Heart right ventricle (tissue), 16 donors: ENCODE measurements at regions not wholly inside any gene's neighbourhood (a gene's known extent, or its start where the extent isn't known, plus 50 kb on each side); places are given as distances from the start of the nearest gene placed in this dataset.

Source experiments
- ATAC-seq, 8 donors: fragments of 200-7000 bp; cut with Tn5 transposase; one replicate each; pipeline ENCODE4 v1.9.1; 2020; ENCODE audit warnings: mild to moderate bottlenecking in 8 of 8, moderate library complexity in 8 of 8, moderate number of reproducible peaks in 1 of 8
- DNase-seq, 2 donors: peaks; one replicate each; pipeline ENCODE4 v3.0.0-alpha.2; 2020
- H3K27ac ChIP-seq, 10 donors: fragments of 200-600 bp; sonication (generic) in 2 of 10; one replicate each; pipeline versions ENCODE4 v1.5.0 to v1.8.0; 2020 to 2022; ENCODE audit warnings: mild to moderate bottlenecking in 3 of 10
- H3K27me3 ChIP-seq, 7 donors: fragments of 200-600 bp; one replicate each; pipeline ENCODE4 v1.8.0; 2021 to 2022; ENCODE audit warnings: mild to moderate bottlenecking in 2 of 7
- H3K36me3 ChIP-seq, 9 donors: fragments of 200-600 bp; sonication (generic) in 1 of 9; one replicate each; pipeline versions ENCODE4 v1.5.0 to v1.8.0; 2020 to 2022; ENCODE audit warnings: mild to moderate bottlenecking in 2 of 9
- H3K4me1 ChIP-seq, 9 donors: fragments of 200-600 bp; sonication (generic) in 1 of 9; one replicate each; pipeline versions ENCODE4 v1.5.0 to v1.8.0; 2020 to 2022; ENCODE audit warnings: mild to moderate bottlenecking in 4 of 9
- H3K4me3 ChIP-seq, 10 donors: fragments of 200-600 bp; sonication (generic) in 2 of 10; one replicate each; pipeline versions ENCODE4 v1.5.0 to v1.8.0; 2020 to 2022; ENCODE audit warnings: mild to moderate bottlenecking in 7 of 10, moderate library complexity in 2 of 10
- H3K9me3 ChIP-seq, 11 donors: fragments of 200-600 bp in 10 of 11; sonication (generic) in 2 of 11; one replicate each; pipeline versions ENCODE4 v1.5.0 to v1.8.0; 2013 to 2022; ENCODE audit warnings: mild to moderate bottlenecking in 2 of 11, control low read depth in 1 of 11, moderate library complexity in 1 of 11
- CTCF ChIP-seq, 9 donors: fragments of 200-600 bp; sonication (generic) in 2 of 9; IDR thresholded peaks; one replicate each; pipeline versions ENCODE4 v1.5.0 to v1.8.0; 2021 to 2022; ENCODE audit warnings: antibody characterized with exemption in 9 of 9, mild to moderate bottlenecking in 5 of 9, moderate library complexity in 1 of 9
- WGBS, 2 donors: extraction: QIAGEN DNeasy Blood & Tissue Kit; methylation state at CpG; one replicate each; pipeline ENCODE4 v1.1.7; 2013; ENCODE audit warnings: inconsistent platforms in 1 of 2; 5-methylcytosine and 5-hydroxymethylcytosine counted together
- intact Hi-C, 10 donors: fragments of 100-400 bp; cut with DNase I; formaldehyde crosslinking; loops; one replicate each; pipeline versions ENCODE4 v1.11.1 to v1.14.2; 2022
- donor health status: Arrhythmogenic right ventricular cardiomyopathy.
- donor health status: ischemic (EF 13 %, LVEDD 7.1; RV severe dilation, severe dysfunction).
- donor health status: healthy with polysubstance abuse.
- donor health status: DM: no; HTN: yes; CAD: no.
- donor health status: DM: no; HTN: no; CAD: no.
- donor health status: ischemic (EF 25% LVEDD 6.9; RV normal size, moderate dysfunction).
- donor health status: ischemic (EF 25% LVEDD 5.7; RV mildly dilated, moderate dysfunction).
- donor health status: healthy.
- donor health status: DM: yes; HTN: yes; CAD: no.
- donor health status: Ischemic cardiomyopathy.
- donor health status: ischemic (EF 35%, LVEDD 5.7; RV mildly dilated, moderate dysfunction).
- donor health status: nonischemic (EF 11% LVEDD 7.7; RV severe dilation, severe dysfunction).
- donor health status: DM: yes; HTN: yes; CAD: no.
- donor health status: PGD.
- donor health status: ischemic (EF 29% LVEDD 5.4; RV normal size, mild dysfunction).
- donor health status: nonischemic (EF 23%, LVEDD 6.1; RV moderate dilation, normal function).

GRCh38 chr3:55167586-55168317 is 239.9 kb upstream of the LRTM1 start:
- peaks cover 0 to 16% (median 0%) of the 10 kb centered on the region in 7 donors for H3K27me3 ChIP-seq
- no peaks in the 10 kb centered on the region for H3K4me1 ChIP-seq
- WGBS, 2 donors: 89 to 95% methylated on average over 4 of the region's 4 CpGs
- DNase-seq (no peak), ATAC-seq (no peak)
- TF ChIP-seq CTCF (IDR thresholded peaks at IDR 0.05): no peak
- no peak overlapping the region for H3K4me3 ChIP-seq
- intact Hi-C loops: loop anchor here in 1 of 10 donors (10.0 kb wide), 1 partner anchor 293 kb away; no protein-coding TSS in a partner anchor
- no peak overlapping the region for H3K27ac ChIP-seq
- no peaks in the 10 kb centered on the region for H3K36me3 ChIP-seq
- peaks cover 0 to 10% (median 0%) of the 10 kb centered on the region in 11 donors for H3K9me3 ChIP-seq

- no peak overlapping the region for H3K27ac ChIP-seq
These were observed 239.0 kb upstream of the LRTM1 start for GRCh38 chr3:55166576-55167555.

GRCh38 chr3:55165704-55166405 is 238.0 kb upstream of the LRTM1 start:
- Histone ChIP-seq H3K4me1 (peaks cover 0 to 12% (median 0%) of the 10 kb centered on the region in 9 donors), H3K27ac (no peak overlapping the region), H3K4me3 (no peak overlapping the region), H3K27me3 (peaks cover 0 to 9% (median 0%) of the 10 kb centered on the region in 7 donors), H3K9me3 (no peaks in the 10 kb centered on the region), H3K36me3 (no peaks in the 10 kb centered on the region)
- intact Hi-C loops: loop anchor here in 1 of 10 donors (10.0 kb wide), 1 partner anchor 291 kb away; no protein-coding TSS in a partner anchor
- ATAC-seq: no peak
- 70 to 80% methylated on average over 6 of the region's 6 CpGs for WGBS, 2 donors
- no peak for TF ChIP-seq CTCF (IDR thresholded peaks at IDR 0.05)
- DNase-seq: no peak

More at GRCh38 chr3:55166576-55167555, 239.0 kb upstream of the LRTM1 start:
- Histone ChIP-seq H3K36me3 (no peaks in the 10 kb centered on the region), H3K4me3 (no peak overlapping the region), H3K4me1 (peaks cover 0 to 4% (median 0%) of the 10 kb centered on the region in 9 donors), H3K9me3 (peaks cover 0 to under 1% (median 0%) of the 10 kb centered on the region in 11 donors), H3K27me3 (peaks cover 0 to 16% (median 0%) of the 10 kb centered on the region in 7 donors)
- DNase-seq: no peak
- TF ChIP-seq CTCF (IDR thresholded peaks at IDR 0.05): no peak
- intact Hi-C loops: loop anchor here in 1 of 10 donors (10.0 kb wide), 1 partner anchor 292 kb away; no protein-coding TSS in a partner anchor
- WGBS, 2 donors: 54 to 62% methylated on average over 5 of the region's 5 CpGs
- no peak for ATAC-seq
